Keratinocyte (primary cell): ENCODE measurements at regions not wholly inside any gene's neighbourhood (a gene's known extent, or its start where the extent isn't known, plus 50 kb on each side); places are given as distances from the start of the nearest gene placed in this dataset.

Experiments
- DNase-seq: peaks from one replicate; pipeline ENCODE4 v3.0.0-alpha.2; 2011; ENCODE audit warnings: low read depth, missing footprints, low spot score
- FAIRE-seq: peaks from 2 replicates; lab custom pipeline; 2011; peaks lifted over from hg19 to GRCh38; lab: Jason Lieb, UNC
- H2AFZ ChIP-seq: 2 replicates; pipeline ENCODE4 v1.6.0; 2012; ENCODE audit warnings: low read length, control low read depth, inconsistent platforms; ENCODE audit not compliant: control insufficient read depth
- H3K27ac ChIP-seq: 2 replicates; pipeline ENCODE4 v1.5.1; 2011; ENCODE audit warnings: low read length; ENCODE audit not compliant: control insufficient read depth, insufficient read depth
- H3K27me3 ChIP-seq: 3 replicates; pipeline ENCODE4 v1.6.0; 2011; ENCODE audit warnings: low read length; ENCODE audit not compliant: control insufficient read depth, insufficient read depth; ENCODE audit errors: extremely low read depth
- H3K36me3 ChIP-seq, 2 experiments: 2 replicates in 1 of 2; 3 replicates in 1 of 2; pipeline ENCODE4 v1.5.1; 2011; ENCODE audit warnings: low read length in 2 of 2, mild to moderate bottlenecking in 1 of 2; ENCODE audit not compliant: control insufficient read depth in 2 of 2, insufficient read depth in 2 of 2; ENCODE audit errors: extremely low read depth in 1 of 2
- H3K4me1 ChIP-seq: 3 replicates; pipeline ENCODE4 v1.5.1; 2011; ENCODE audit warnings: low read length; ENCODE audit not compliant: control insufficient read depth, insufficient read depth; ENCODE audit errors: extremely low read depth
- H3K4me2 ChIP-seq: 3 replicates; pipeline ENCODE4 v1.6.0; 2011; ENCODE audit warnings: low read depth, low read length; ENCODE audit not compliant: control insufficient read depth, insufficient read depth; ENCODE audit errors: extremely low read depth
- H3K4me3 ChIP-seq, 3 experiments: fragments of 200-600 bp in 1 of 3; sonication (generic) in 1 of 3; 2 replicates in 2 of 3; 3 replicates in 1 of 3; pipeline ENCODE4 v1.5.1; 2011 to 2016; ENCODE audit warnings: low read length in 3 of 3, mild to moderate bottlenecking in 3 of 3, control low read depth in 2 of 3, inconsistent platforms in 1 of 3, low read depth in 1 of 3, mixed read lengths in 1 of 3, mixed run types in 1 of 3, moderate library complexity in 1 of 3; ENCODE audit not compliant: control insufficient read depth in 2 of 3, insufficient read depth in 2 of 3; ENCODE audit errors: extremely low read depth in 1 of 3
- H3K79me2 ChIP-seq: 2 replicates; pipeline ENCODE4 v1.6.0; 2012; ENCODE audit warnings: low read length; ENCODE audit not compliant: control insufficient read depth, insufficient read depth
- H3K9ac ChIP-seq: 3 replicates; pipeline ENCODE4 v1.6.0; 2011; ENCODE audit warnings: low read length; ENCODE audit not compliant: control insufficient read depth, insufficient read depth; ENCODE audit errors: extremely low read depth
- H3K9me1 ChIP-seq: 3 replicates; pipeline ENCODE4 v1.6.0; 2011; ENCODE audit warnings: low read length; ENCODE audit not compliant: control insufficient read depth, insufficient read depth; ENCODE audit errors: extremely low read depth
- H3K9me3 ChIP-seq: 2 replicates; pipeline ENCODE4 v1.5.1; 2012; ENCODE audit warnings: low read depth, low read length; ENCODE audit not compliant: control insufficient read depth
- H4K20me1 ChIP-seq: 3 replicates; pipeline ENCODE4 v1.6.0; 2011; ENCODE audit warnings: low read length; ENCODE audit not compliant: control insufficient read depth, insufficient read depth; ENCODE audit errors: extremely low read depth
- EZH2 ChIP-seq: IDR thresholded peaks from one replicate; pipeline ENCODE4 v1.6.1; 2012; ENCODE audit warnings: inconsistent platforms, mild to moderate bottlenecking, low read length, moderate library complexity
- dilution Hi-C: fragments of 300-500 bp; cut with MboI; formaldehyde crosslinking; loops from one replicate; pipeline ENCODE4 v1.7.0; 2020; ENCODE audit warnings: low sequenced_read_pairs; ENCODE audit not compliant: extremely low pct_ligation_motif_present
- TF ChIP-seq, protein P1 (sequence below), 3 experiments: IDR thresholded peaks in 1 of 3; conservative IDR thresholded peaks in 1 of 3; optimal IDR thresholded peaks in 1 of 3; 2 replicates in 2 of 3; 3 replicates in 1 of 3; pipeline versions ENCODE3 to v1.5.1; 2011; ENCODE audit warnings: low read length in 3 of 3, mild to moderate bottlenecking in 3 of 3, moderate library complexity in 2 of 3, control low read depth in 1 of 3, inconsistent platforms in 1 of 3; ENCODE audit not compliant: insufficient read depth in 2 of 3; ENCODE audit errors: extremely low read depth in 1 of 3

DNA sequence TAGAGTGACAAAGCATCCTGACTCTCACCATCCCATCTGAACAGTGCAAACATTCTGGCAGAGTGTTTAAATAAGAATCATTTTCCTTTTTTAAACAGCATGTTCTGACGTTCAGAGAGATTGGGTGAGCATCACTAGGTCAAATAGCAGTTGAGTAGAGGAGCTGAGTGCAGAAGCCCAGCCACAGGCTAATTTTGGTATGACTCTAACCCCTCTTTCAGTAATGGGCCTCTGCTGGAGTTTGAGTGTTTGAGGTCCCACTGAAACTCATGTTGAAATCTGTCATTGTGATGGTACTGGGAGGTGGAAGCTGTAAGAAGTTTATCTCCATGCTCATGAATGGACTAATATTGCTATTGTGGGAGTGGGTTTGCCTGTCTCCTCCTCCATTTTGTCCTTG is 194.4 kb downstream of the SALL1 start:
- no peaks in the 10 kb centered on the region for H3K36me3 ChIP-seq
- no peaks in the 10 kb centered on the region for H3K4me1 ChIP-seq
- dilution Hi-C loops: no loop called here
- FAIRE-seq (no peak), DNase-seq (no peak)
- H3K79me2 ChIP-seq: no peaks in the 10 kb centered on the region
- no peak overlapping the region for H3K4me2 ChIP-seq
- no peaks in the 10 kb centered on the region for H3K9me3 ChIP-seq
- no peaks in the 10 kb centered on the region for H3K9me1 ChIP-seq
- H2AFZ ChIP-seq: no peak overlapping the region
- H3K27ac ChIP-seq: no peak overlapping the region
- no peak overlapping the region for H3K4me3 ChIP-seq
- TF ChIP-seq, protein P1, sequence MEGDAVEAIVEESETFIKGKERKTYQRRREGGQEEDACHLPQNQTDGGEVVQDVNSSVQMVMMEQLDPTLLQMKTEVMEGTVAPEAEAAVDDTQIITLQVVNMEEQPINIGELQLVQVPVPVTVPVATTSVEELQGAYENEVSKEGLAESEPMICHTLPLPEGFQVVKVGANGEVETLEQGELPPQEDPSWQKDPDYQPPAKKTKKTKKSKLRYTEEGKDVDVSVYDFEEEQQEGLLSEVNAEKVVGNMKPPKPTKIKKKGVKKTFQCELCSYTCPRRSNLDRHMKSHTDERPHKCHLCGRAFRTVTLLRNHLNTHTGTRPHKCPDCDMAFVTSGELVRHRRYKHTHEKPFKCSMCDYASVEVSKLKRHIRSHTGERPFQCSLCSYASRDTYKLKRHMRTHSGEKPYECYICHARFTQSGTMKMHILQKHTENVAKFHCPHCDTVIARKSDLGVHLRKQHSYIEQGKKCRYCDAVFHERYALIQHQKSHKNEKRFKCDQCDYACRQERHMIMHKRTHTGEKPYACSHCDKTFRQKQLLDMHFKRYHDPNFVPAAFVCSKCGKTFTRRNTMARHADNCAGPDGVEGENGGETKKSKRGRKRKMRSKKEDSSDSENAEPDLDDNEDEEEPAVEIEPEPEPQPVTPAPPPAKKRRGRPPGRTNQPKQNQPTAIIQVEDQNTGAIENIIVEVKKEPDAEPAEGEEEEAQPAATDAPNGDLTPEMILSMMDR (optimal IDR thresholded peaks at IDR 0.05 in 1 of 3, IDR thresholded peaks at IDR 0.05 in 1 of 3, conservative IDR thresholded peaks at IDR 0.05 in 1 of 3; ENCODE audit: extremely low read depth in 1 of 3, insufficient read depth in 2 of 3, low read length in 3 of 3): no peak
- no peak for TF ChIP-seq EZH2
- no peaks in the 10 kb centered on the region for H3K27me3 ChIP-seq
- H3K9ac ChIP-seq: no peak overlapping the region
- H4K20me1 ChIP-seq: no peaks in the 10 kb centered on the region

DNA sequence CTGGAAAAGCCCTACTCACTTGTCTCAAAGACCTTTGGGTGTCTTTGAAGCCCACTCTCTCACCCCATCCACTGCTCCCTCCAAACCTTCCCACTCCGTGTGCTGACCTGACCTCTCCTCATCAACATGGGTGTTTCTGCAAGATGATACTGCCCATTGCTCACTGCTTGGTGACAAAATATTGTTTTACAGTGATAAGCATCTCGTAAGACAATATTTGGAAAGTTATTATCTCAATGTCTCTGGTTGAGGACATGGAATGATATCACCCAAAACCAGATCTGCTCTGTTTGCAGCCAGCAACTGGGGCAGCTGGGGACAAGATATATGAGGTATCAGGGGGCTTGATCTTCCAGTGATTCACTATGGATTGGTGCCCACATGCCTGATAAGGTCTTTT is 195.8 kb downstream of the SALL1 start:
- Histone ChIP-seq H3K79me2 (no peaks in the 10 kb centered on the region), H2AFZ (no peak overlapping the region), H3K27ac (no peak overlapping the region), H3K27me3 (no peaks in the 10 kb centered on the region), H4K20me1 (no peaks in the 10 kb centered on the region), H3K4me2 (no peak overlapping the region), H3K9me3 (no peaks in the 10 kb centered on the region), H3K36me3 (no peaks in the 10 kb centered on the region), H3K9me1 (no peaks in the 10 kb centered on the region), H3K4me1 (no peaks in the 10 kb centered on the region), H3K4me3 (no peak overlapping the region), H3K9ac (no peak overlapping the region)
- no peak for FAIRE-seq
- dilution Hi-C loops: no loop called here
- no peak for TF ChIP-seq EZH2
- TF ChIP-seq, protein P1 (optimal IDR thresholded peaks at IDR 0.05 in 1 of 3, IDR thresholded peaks at IDR 0.05 in 1 of 3, conservative IDR thresholded peaks at IDR 0.05 in 1 of 3; ENCODE audit: extremely low read depth in 1 of 3, insufficient read depth in 2 of 3, low read length in 3 of 3): no peak
- no peak for DNase-seq
